ENCODE measurements at regions not wholly inside any gene's neighbourhood (a gene's known extent, or its start where the extent isn't known, plus 50 kb on each side); places are given as distances from the start of the nearest gene placed in this dataset.

- H3K4me1 ChIP-seq = no peaks in the 10 kb centered on the region
- no peak overlapping the region for H3K4me3 ChIP-seq
- no peaks in the 10 kb centered on the region for H3K36me3 ChIP-seq
- no peak for DNase-seq (ENCODE audit: low spot score in 2 of 2)
- no peaks in the 10 kb centered on the region for H3K27me3 ChIP-seq
- intact Hi-C loops (cut with DNase I; ENCODE audit: low total_unique reads) = no loop called here
- TF ChIP-seq, protein P1, sequence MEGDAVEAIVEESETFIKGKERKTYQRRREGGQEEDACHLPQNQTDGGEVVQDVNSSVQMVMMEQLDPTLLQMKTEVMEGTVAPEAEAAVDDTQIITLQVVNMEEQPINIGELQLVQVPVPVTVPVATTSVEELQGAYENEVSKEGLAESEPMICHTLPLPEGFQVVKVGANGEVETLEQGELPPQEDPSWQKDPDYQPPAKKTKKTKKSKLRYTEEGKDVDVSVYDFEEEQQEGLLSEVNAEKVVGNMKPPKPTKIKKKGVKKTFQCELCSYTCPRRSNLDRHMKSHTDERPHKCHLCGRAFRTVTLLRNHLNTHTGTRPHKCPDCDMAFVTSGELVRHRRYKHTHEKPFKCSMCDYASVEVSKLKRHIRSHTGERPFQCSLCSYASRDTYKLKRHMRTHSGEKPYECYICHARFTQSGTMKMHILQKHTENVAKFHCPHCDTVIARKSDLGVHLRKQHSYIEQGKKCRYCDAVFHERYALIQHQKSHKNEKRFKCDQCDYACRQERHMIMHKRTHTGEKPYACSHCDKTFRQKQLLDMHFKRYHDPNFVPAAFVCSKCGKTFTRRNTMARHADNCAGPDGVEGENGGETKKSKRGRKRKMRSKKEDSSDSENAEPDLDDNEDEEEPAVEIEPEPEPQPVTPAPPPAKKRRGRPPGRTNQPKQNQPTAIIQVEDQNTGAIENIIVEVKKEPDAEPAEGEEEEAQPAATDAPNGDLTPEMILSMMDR (IDR thresholded peaks at IDR 0.05) = no peak
- TF ChIP-seq POLR2AphosphoS5 (IDR thresholded peaks at IDR 0.05) (no peak), POLR2A (IDR thresholded peaks at IDR 0.05) (no peak)
- no peak overlapping the region for H3K27ac ChIP-seq
- no peaks in the 10 kb centered on the region for H3K9me3 ChIP-seq
Observed at GRCh38 chr13:85445534-85445933, 353.7 kb downstream of the SLITRK6 start.

DNA sequence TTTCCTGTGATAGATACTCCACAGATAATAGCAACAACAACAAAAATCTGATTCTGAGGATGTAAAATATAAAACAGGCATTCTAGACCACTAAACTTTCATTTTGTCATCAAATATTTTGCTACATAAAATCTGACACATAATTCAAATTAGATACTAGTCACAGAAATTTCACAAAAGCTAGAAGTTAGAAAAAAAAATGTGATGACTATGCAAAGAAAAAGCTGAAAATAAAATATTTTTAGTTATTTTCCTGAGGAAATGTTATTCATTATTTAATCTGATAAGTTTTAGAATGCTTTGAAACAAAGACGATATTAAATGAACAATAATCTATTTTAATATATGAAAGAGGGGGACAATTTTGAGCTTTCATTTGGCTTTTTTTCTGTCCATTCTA is 357.2 kb downstream of the SLITRK6 start:
- Histone ChIP-seq H3K36me3 (no peaks in the 10 kb centered on the region), H3K9me3 (no peaks in the 10 kb centered on the region), H3K27me3 (no peaks in the 10 kb centered on the region), H3K4me3 (no peak overlapping the region), H3K4me1 (no peaks in the 10 kb centered on the region), H3K27ac (no peak overlapping the region)
- intact Hi-C loops (cut with DNase I; ENCODE audit: low total_unique reads) = no loop called here
- no peak for TF ChIP-seq POLR2A (IDR thresholded peaks at IDR 0.05)
- no peak for TF ChIP-seq POLR2AphosphoS5 (IDR thresholded peaks at IDR 0.05)
- TF ChIP-seq, protein P1 (IDR thresholded peaks at IDR 0.05) = no peak
- no peak for DNase-seq (ENCODE audit: low spot score in 2 of 2)

DNA sequence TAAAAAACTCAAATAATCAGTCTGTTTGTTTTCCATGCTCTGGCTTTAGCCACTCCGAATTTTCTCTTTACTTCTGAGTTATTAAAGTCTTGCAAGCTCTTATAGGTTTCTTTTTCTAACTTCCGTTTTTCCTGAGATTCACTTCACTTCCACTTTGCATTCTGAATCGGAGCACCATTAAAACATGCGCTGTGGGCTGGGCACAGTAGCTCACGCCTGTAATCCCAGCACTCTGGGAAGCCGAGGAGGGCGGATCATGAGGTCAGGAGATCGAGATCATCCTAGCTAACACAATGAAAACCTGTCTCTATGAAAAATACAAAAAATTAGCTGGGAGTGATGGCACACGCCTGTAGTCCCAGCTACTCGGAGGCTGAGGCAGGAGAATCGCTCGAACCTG is 357.9 kb downstream of the SLITRK6 start:
- Histone ChIP-seq H3K9me3 (no peaks in the 10 kb centered on the region), H3K4me1 (no peaks in the 10 kb centered on the region), H3K27ac (no peak overlapping the region), H3K27me3 (no peaks in the 10 kb centered on the region), H3K36me3 (no peaks in the 10 kb centered on the region), H3K4me3 (no peak overlapping the region)
- no peak for DNase-seq (ENCODE audit: low spot score in 2 of 2)
- no peak for TF ChIP-seq POLR2AphosphoS5 (IDR thresholded peaks at IDR 0.05)
- TF ChIP-seq, protein P1 (IDR thresholded peaks at IDR 0.05) = no peak
- no peak for TF ChIP-seq POLR2A (IDR thresholded peaks at IDR 0.05)
- intact Hi-C loops (cut with DNase I; ENCODE audit: low total_unique reads) = no loop called here

- peaks cover 3 to 11% of the 10 kb centered on the region in 2 donors for H3K9me3 ChIP-seq
- no peak overlapping the region for H3K27ac ChIP-seq
- H3K4me1 ChIP-seq = no peaks in the 10 kb centered on the region
- H3K4me3 ChIP-seq = no peak overlapping the region
- H3K36me3 ChIP-seq = no peaks in the 10 kb centered on the region
- H3K27me3 ChIP-seq = no peaks in the 10 kb centered on the region
- intact Hi-C loops (cut with DNase I; ENCODE audit: low total_unique reads) = no loop called here
- no peak for DNase-seq (ENCODE audit: low spot score in 2 of 2)
- TF ChIP-seq, protein P1 (IDR thresholded peaks at IDR 0.05) = no peak
- TF ChIP-seq POLR2AphosphoS5 (IDR thresholded peaks at IDR 0.05) (no peak), POLR2A (IDR thresholded peaks at IDR 0.05) (no peak)
Observed at GRCh38 chr13:85436029-85436428, 363.2 kb downstream of the SLITRK6 start.

DNA sequence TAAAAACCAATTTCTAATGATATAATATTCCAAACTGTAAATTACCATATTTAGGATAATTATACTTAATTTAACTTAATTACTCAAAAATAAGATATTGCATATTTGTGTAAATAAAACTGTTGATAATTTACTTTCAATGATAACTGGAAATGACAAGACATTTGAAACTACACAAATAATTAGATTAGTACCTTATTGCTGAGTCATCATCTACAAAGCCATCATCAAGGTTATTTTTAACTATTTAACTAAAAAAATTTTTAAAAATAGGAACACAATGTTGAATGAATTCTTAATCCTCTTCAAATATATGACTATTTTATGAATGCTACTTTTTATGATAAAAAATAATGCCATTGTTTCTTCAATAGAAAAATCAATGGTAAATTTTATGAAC is 364.3 kb downstream of the SLITRK6 start:
- Histone ChIP-seq H3K4me1 (no peaks in the 10 kb centered on the region), H3K4me3 (no peak overlapping the region), H3K36me3 (no peaks in the 10 kb centered on the region), H3K9me3 (peaks cover 7 to 14% of the 10 kb centered on the region in 2 donors), H3K27ac (no peak overlapping the region), H3K27me3 (no peaks in the 10 kb centered on the region)
- DNase-seq (ENCODE audit: low spot score in 2 of 2) = no peak
- intact Hi-C loops (cut with DNase I; ENCODE audit: low total_unique reads) = no loop called here
- TF ChIP-seq, protein P1 (IDR thresholded peaks at IDR 0.05) = no peak
- TF ChIP-seq POLR2A (IDR thresholded peaks at IDR 0.05) = no peak
- TF ChIP-seq POLR2AphosphoS5 (IDR thresholded peaks at IDR 0.05) = no peak

Measured in breast epithelium (tissue), 4 donors.